Mammary epithelial cell (primary cell): ENCODE measurements at regions not wholly inside any gene's neighbourhood (a gene's known extent, or its start where the extent isn't known, plus 50 kb on each side); places are given as distances from the start of the nearest gene placed in this dataset.

Experiments
- EZH2 ChIP-seq: IDR thresholded peaks from 2 replicates; pipeline ENCODE4 v1.6.1; 2012; ENCODE audit warnings: low read length, inconsistent platforms, borderline replicate concordance
- TF ChIP-seq, protein P1 (sequence below), 2 donors: IDR thresholded peaks in 1 of 2; conservative IDR thresholded peaks in 1 of 2; 2 replicates each; pipeline ENCODE4 v1.5.1; 2011 to 2012; ENCODE audit warnings: inconsistent platforms in 2 of 2, low read length in 2 of 2, mild to moderate bottlenecking in 2 of 2, control low read depth in 1 of 2, low read depth in 1 of 2; ENCODE audit not compliant: insufficient read depth in 1 of 2; ENCODE audit errors: extremely low read depth in 1 of 2

DNA sequence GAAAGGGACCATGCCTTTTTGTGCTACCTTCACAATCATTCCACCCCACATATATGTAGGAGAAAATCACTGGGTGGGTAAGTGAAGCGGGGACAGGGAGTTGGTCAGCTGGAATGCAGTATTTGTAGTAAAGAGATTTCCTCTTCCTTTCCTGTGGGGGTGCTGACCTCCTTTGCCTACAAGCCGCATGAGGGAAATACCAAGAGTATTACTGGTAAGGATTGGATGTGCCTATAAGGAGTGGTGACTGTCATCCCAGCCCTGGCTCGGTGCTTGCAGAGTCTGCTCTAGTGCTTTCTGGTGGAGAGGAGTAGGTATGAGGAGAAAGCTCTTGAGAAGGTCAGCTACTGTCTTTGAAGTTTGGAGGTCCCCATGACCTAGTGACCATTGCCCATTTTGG, 324.6 kb downstream of the HRH4 start:
- TF ChIP-seq, protein P1, sequence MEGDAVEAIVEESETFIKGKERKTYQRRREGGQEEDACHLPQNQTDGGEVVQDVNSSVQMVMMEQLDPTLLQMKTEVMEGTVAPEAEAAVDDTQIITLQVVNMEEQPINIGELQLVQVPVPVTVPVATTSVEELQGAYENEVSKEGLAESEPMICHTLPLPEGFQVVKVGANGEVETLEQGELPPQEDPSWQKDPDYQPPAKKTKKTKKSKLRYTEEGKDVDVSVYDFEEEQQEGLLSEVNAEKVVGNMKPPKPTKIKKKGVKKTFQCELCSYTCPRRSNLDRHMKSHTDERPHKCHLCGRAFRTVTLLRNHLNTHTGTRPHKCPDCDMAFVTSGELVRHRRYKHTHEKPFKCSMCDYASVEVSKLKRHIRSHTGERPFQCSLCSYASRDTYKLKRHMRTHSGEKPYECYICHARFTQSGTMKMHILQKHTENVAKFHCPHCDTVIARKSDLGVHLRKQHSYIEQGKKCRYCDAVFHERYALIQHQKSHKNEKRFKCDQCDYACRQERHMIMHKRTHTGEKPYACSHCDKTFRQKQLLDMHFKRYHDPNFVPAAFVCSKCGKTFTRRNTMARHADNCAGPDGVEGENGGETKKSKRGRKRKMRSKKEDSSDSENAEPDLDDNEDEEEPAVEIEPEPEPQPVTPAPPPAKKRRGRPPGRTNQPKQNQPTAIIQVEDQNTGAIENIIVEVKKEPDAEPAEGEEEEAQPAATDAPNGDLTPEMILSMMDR (conservative IDR thresholded peaks at IDR 0.05 in 1 of 2, IDR thresholded peaks at IDR 0.05 in 1 of 2; ENCODE audit: extremely low read depth in 1 of 2, insufficient read depth in 1 of 2, low read depth in 1 of 2, low read length in 2 of 2) = no peak
- no peak for TF ChIP-seq EZH2
